ENCODE measurements at regions not wholly inside any gene's neighbourhood (a gene's known extent, or its start where the extent isn't known, plus 50 kb on each side); places are given as distances from the start of the nearest gene placed in this dataset.

GRCh38 chr3:17915341-17915740, 172.9 kb upstream of the TBC1D5 start:
- no peak for DNase-seq (ENCODE audit: low read depth, low spot score)
- no peaks in the 10 kb centered on the region for H3K36me3 ChIP-seq (ENCODE audit: control insufficient read depth in 2 of 2, extremely low read depth in 1 of 2, insufficient read depth in 2 of 2, low read length in 2 of 2)
- no peaks in the 10 kb centered on the region for H3K79me2 ChIP-seq (ENCODE audit: control insufficient read depth, insufficient read depth, low read length)
- H2AFZ ChIP-seq (ENCODE audit: control insufficient read depth, low read length) = no peak overlapping the region
- H3K9ac ChIP-seq (ENCODE audit: control insufficient read depth, extremely low read depth, insufficient read depth, low read length) = no peak overlapping the region
- H4K20me1 ChIP-seq (ENCODE audit: control insufficient read depth, extremely low read depth, insufficient read depth, low read length) = no peaks in the 10 kb centered on the region
- no peak for FAIRE-seq
- no peaks in the 10 kb centered on the region for H3K9me1 ChIP-seq (ENCODE audit: control insufficient read depth, extremely low read depth, insufficient read depth, low read length)
- TF ChIP-seq CTCF (optimal IDR thresholded peaks at IDR 0.05 in 1 of 3, IDR thresholded peaks at IDR 0.05 in 1 of 3, conservative IDR thresholded peaks at IDR 0.05 in 1 of 3; ENCODE audit: extremely low read depth in 1 of 3, insufficient read depth in 2 of 3, low read length in 3 of 3) (no peak), EZH2 (IDR thresholded peaks at IDR 0.05; ENCODE audit: low read length) (no peak)
- no peaks in the 10 kb centered on the region for H3K27me3 ChIP-seq (ENCODE audit: control insufficient read depth, extremely low read depth, insufficient read depth, low read length)
- H3K4me2 ChIP-seq (ENCODE audit: control insufficient read depth, extremely low read depth, insufficient read depth, low read depth, low read length) = no peak overlapping the region
- no peak overlapping the region for H3K4me3 ChIP-seq (ENCODE audit: control insufficient read depth in 2 of 3, extremely low read depth in 1 of 3, insufficient read depth in 2 of 3, low read depth in 1 of 3, low read length in 3 of 3)
- no peak overlapping the region for H3K27ac ChIP-seq (ENCODE audit: control insufficient read depth, insufficient read depth, low read length)
- no peaks in the 10 kb centered on the region for H3K9me3 ChIP-seq (ENCODE audit: control insufficient read depth, low read depth, low read length)
- H3K4me1 ChIP-seq (ENCODE audit: control insufficient read depth, extremely low read depth, insufficient read depth, low read length) = no peaks in the 10 kb centered on the region
- dilution Hi-C loops (cut with MboI; ENCODE audit: extremely low pct_ligation_motif_present, low sequenced_read_pairs) = no loop called here

GRCh38 chr3:17913359-17913758, 170.9 kb upstream of the TBC1D5 start:
- Histone ChIP-seq H3K27me3 (ENCODE audit: control insufficient read depth, extremely low read depth, insufficient read depth, low read length) (no peaks in the 10 kb centered on the region), H3K9me3 (ENCODE audit: control insufficient read depth, low read depth, low read length) (no peaks in the 10 kb centered on the region), H3K9me1 (ENCODE audit: control insufficient read depth, extremely low read depth, insufficient read depth, low read length) (no peaks in the 10 kb centered on the region), H3K79me2 (ENCODE audit: control insufficient read depth, insufficient read depth, low read length) (no peaks in the 10 kb centered on the region), H3K4me2 (ENCODE audit: control insufficient read depth, extremely low read depth, insufficient read depth, low read depth, low read length) (no peak overlapping the region), H2AFZ (ENCODE audit: control insufficient read depth, low read length) (no peak overlapping the region), H3K9ac (ENCODE audit: control insufficient read depth, extremely low read depth, insufficient read depth, low read length) (no peak overlapping the region), H3K36me3 (ENCODE audit: control insufficient read depth in 2 of 2, extremely low read depth in 1 of 2, insufficient read depth in 2 of 2, low read length in 2 of 2) (no peaks in the 10 kb centered on the region), H3K27ac (ENCODE audit: control insufficient read depth, insufficient read depth, low read length) (no peak overlapping the region), H3K4me3 (ENCODE audit: control insufficient read depth in 2 of 3, extremely low read depth in 1 of 3, insufficient read depth in 2 of 3, low read depth in 1 of 3, low read length in 3 of 3) (no peak overlapping the region), H3K4me1 (ENCODE audit: control insufficient read depth, extremely low read depth, insufficient read depth, low read length) (no peaks in the 10 kb centered on the region), H4K20me1 (ENCODE audit: control insufficient read depth, extremely low read depth, insufficient read depth, low read length) (no peaks in the 10 kb centered on the region)
- DNase-seq (ENCODE audit: low read depth, low spot score) (no peak), FAIRE-seq (no peak)
- dilution Hi-C loops (cut with MboI; ENCODE audit: extremely low pct_ligation_motif_present, low sequenced_read_pairs) = no loop called here
- TF ChIP-seq CTCF (optimal IDR thresholded peaks at IDR 0.05 in 1 of 3, IDR thresholded peaks at IDR 0.05 in 1 of 3, conservative IDR thresholded peaks at IDR 0.05 in 1 of 3; ENCODE audit: extremely low read depth in 1 of 3, insufficient read depth in 2 of 3, low read length in 3 of 3) (no peak), EZH2 (IDR thresholded peaks at IDR 0.05; ENCODE audit: low read length) (no peak)
